Astrocyte (in vitro differentiated cells and primary cell): ENCODE measurements at regions not wholly inside any gene's neighbourhood (a gene's known extent, or its start where the extent isn't known, plus 50 kb on each side); places are given as distances from the start of the nearest gene placed in this dataset.

Source experiments
- CTCF ChIP-seq: IDR thresholded peaks from 2 replicates; pipeline ENCODE4 v1.5.1; 2011; ENCODE audit warnings: low read depth, mild to moderate bottlenecking, inconsistent platforms, low read length, moderate library complexity; ENCODE audit not compliant: insufficient read depth
- EZH2 ChIP-seq: IDR thresholded peaks from 2 replicates; pipeline ENCODE4 v1.6.1; 2012; ENCODE audit warnings: mild to moderate bottlenecking, low read length, inconsistent platforms; ENCODE audit not compliant: insufficient read depth

GRCh38 chr5:126125407-126125806, 297.8 kb upstream of the GRAMD2B start:
- TF ChIP-seq CTCF (no peak), EZH2 (no peak)
